Activated CD8-positive, alpha-beta memory T cell treated with anti-CD3 and anti-CD28 coated beads for 36 hours (primary cell): ENCODE measurements at regions not wholly inside any gene's neighbourhood (a gene's known extent, or its start where the extent isn't known, plus 50 kb on each side); places are given as distances from the start of the nearest gene placed in this dataset.
"Not testable (repeated sequence)": the region's sequence is repeated elsewhere in the genome, so short reads cannot be mapped to it uniquely, and the experiment has no call there.

Source experiments
- CTCF ChIA-PET: fragments of 350-600 bp; sonication (Branson Sonifier 250); formaldehyde crosslinking; loops from one replicate; lab custom pipeline; 2021; ENCODE audit warnings: antibody characterized with exemption; lab: Charles Lee
- POLR2A ChIA-PET: fragments of 350-600 bp; sonication (Branson Sonifier 250); formaldehyde crosslinking; loops from one replicate; lab custom pipeline; 2021; ENCODE audit warnings: antibody characterized with exemption; lab: Charles Lee

DNA sequence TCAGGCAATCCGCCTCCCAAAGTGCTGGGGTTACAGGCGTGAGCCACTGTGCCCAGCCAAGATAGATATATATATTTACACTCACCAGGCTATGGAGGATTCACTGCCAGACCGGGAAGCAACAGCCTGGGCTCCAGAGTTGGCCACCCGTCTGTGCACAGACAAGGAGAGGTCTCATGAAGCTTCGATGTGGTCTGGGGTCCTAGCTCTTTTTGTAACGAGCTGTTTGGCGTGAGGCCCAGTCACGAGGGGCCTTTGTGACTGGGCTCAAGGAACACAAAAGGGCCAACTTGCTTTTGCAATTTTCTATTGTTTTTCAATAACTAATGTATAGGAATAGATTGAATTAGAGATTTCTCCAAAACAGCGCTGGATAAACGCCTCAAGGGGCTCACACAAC is 77.6 kb upstream of the EIF5 start:
- CTCF ChIA-PET, result interaction anchor here (1.1 kb wide), 1 partner anchor 129 kb away, joined by 3 read pairs; no protein-coding TSS in a partner anchor
- POLR2A ChIA-PET, result no interaction called here

DNA sequence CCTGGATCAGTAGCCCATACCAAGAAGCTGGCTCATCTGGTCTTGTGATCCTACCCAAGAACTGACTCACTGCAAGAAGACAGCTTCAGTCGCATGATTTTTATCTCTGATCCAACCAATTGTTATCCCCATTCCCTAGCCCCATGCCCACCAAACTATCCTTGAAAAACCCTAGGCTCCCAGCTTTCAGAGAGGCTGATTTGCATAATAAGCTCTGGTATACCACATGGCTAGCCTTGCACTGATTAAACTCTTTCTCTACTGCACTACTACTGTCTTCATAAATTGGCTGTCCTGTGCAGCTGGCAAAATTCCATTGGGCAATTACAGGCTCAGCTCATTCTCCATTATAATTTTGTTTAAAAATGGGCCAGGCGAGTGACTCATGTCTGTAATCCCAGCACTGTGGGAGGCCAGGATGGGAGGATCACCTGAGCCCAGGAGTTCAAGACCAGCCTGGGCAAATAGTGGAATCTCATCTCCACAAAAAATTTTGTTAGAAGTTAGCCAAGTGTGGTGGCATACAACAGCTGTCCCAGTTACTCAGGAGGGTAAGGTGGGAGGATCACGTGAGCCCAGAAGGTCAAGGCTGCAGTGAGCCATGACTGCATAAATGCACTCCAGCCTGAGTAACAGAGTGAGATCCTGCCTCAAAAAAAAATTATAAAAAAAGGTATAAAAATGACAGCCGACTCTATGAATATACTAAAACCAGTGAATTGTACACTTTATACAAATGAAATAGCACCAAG is 76.7 kb upstream of the EIF5 start:
- POLR2A ChIA-PET, result no interaction called here
- CTCF ChIA-PET, result no interaction called here

GRCh38 chr14:103258211-103258610 is 75.8 kb upstream of the EIF5 start:
- CTCF ChIA-PET, result no interaction called here
- POLR2A ChIA-PET, result no interaction called here

DNA sequence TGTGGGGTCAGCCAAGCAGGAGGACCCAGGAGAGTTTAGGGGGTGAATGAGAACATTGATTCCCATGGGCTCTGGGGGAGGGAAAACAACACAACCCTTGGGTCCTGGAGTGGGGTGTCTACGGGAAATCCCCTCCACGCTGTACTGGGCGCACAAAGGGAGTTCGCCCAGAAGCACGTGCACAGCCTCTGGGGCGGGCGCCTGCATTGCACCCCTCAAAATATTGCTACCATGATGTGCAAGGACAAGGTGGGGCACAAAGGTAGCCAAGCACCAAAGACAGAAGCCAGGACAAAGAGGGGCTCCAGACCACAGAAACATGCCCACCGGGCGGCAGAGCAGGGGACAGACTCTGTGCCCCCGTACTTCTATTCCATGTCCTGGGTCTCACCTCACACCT is 74.9 kb upstream of the EIF5 start:
- ChIA-PET POLR2A (no interaction called here), CTCF (no interaction called here)

GRCh38 chr14:103259801-103260628 is 74.0 kb upstream of the EIF5 start:
- CTCF ChIA-PET, result interaction anchor here (0.6 kb wide), 1 partner anchor 921 kb away, joined by 3 read pairs; no protein-coding TSS in a partner anchor
- POLR2A ChIA-PET, result no interaction called here

DNA sequence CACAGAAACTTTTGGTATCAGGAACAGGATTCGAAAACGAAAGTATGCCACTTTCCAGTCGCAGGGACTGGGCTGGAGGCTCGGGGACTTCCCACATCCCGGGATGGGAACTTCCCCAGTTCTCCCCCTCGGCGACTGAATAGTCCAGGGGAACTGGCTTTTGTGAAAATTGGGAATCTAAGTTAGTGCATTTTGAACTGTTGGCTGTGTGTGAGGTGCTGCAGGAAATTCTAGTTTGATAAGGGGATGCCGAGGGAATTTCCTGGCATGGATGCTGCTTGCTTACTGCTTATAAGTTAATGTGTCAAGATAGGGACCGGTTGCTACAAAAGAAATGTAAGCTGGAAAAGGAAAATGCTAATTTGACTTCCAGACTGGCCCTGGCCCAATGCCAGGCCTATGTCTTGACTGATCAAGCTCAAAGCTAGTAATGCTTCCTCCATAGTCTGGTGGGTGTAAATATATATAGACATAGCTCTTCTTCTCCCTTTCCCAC is 73.4 kb upstream of the EIF5 start:
- ChIA-PET POLR2A (no interaction called here), CTCF (interaction anchor here (0.6 kb wide), 1 partner anchor 922 kb away, joined by 3 read pairs; no protein-coding TSS in a partner anchor)

- ChIA-PET CTCF (no interaction called here), POLR2A (no interaction called here)
Measured at GRCh38 chr14:103267226-103267910, 66.7 kb upstream of the EIF5 start.

DNA sequence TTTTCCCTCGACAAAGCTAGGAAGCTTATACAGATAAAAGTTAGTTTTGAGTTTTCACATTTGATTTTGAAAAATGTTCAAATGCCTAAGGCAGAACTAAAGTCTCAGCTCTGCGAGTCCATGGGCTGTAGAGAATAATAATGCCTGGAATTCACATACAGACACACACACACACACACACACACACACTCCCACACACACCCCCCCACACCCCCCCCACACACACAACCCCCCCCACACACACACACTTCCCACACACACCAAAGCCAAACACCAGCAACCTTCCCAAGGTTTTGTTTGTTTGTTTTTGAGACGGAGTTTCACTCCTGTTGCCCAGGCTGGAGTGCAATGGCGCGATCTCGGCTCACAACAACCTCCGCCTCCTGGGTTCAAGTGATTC is 62.8 kb upstream of the EIF5 start:
- ChIA-PET CTCF (no interaction called here), POLR2A (no interaction called here)

DNA sequence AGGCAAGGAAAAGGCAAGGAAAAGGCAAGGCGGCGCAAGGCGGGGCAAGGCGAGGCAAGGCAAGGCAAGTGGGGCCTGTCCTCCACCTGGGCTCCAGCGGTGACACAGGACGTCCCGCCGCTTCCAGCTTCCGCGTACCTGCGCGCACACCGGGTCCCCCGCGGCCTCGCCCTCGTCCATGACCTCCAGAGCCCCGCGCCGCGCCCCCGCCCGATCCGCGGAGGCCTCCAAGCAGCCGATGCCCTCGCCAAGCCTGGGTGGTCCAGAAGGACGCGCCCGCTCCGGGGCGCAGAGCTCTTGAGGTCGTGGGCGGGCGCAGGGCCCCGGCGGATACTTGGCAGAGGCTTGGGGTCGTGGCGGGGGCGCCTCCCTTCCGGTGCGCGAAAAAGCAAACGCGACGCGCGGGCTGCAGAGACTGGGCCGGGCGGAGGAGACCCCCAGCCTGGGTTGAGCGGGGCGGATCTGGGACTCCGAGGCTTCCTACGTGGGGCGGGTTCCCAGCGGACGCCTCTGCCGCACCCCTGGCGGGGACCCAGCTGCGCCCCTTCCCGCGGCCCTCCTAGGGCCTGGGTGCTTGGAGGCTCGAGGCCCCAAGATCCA is 60.8 kb upstream of the EIF5 start:
- POLR2A ChIA-PET, result no interaction called here
- CTCF ChIA-PET, result no interaction called here

DNA sequence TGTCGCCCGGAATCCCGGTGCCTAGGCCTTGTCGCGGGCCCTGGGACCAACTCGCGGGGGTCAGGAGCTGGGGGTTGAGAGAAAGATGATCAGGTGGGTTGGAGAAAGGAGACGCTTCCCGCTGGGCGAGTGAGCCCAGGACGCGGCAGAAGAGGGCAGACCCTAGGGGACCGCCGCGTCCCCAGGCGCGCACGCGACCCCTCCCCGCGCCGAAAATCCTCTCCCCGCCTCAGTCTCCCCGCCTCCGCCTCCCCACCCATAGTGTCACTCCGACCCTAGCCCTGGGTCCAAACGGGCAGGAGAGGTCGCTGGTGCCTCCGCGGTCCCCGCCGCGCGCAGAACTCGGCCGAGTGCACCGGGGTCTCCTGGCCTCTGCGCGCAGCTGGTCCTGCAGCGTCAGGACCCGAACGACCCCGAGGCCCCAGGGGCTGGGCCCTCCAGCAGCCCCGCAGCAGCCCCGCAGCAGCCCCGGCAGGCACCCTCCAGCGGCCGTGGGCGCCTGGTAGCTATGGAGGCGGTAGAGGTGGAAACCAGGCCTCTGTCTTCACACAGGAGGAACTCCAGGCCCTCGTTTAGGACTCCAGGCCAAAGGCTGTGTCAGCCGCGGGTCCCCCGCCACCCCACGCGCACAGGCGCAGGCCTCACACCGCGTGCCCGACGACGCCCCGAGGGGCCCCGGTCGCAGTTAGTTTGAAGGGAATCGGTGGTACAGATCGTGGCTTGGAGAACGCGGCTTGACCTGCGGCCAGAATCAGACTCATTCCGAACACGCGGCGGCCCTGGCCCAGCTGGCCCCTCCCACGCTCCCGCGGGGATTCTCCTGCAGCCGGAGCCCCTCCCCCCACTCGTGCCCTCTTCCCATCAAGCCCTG is 60.1 kb upstream of the EIF5 start:
- CTCF ChIA-PET, result no interaction called here
- POLR2A ChIA-PET, result no interaction called here

GRCh38 chr14:103275000-103275399 is 59.0 kb upstream of the EIF5 start:
- CTCF ChIA-PET, result interaction anchor here (1.7 kb wide), 1 partner anchor 16 kb away, joined by 3 read pairs; no protein-coding TSS in a partner anchor
- POLR2A ChIA-PET, result no interaction called here

GRCh38 chr14:103277931-103278330 is 56.1 kb upstream of the EIF5 start:
- POLR2A ChIA-PET, result no interaction called here
- CTCF ChIA-PET, result no interaction called here

GRCh38 chr14:103279142-103280025 is 54.7 kb upstream of the EIF5 start:
- CTCF ChIA-PET, result interaction anchor here (0.6 kb wide), 2 partner anchors 18 to 175 kb away, joined by 3 read pairs; no protein-coding TSS in a partner anchor

DNA sequence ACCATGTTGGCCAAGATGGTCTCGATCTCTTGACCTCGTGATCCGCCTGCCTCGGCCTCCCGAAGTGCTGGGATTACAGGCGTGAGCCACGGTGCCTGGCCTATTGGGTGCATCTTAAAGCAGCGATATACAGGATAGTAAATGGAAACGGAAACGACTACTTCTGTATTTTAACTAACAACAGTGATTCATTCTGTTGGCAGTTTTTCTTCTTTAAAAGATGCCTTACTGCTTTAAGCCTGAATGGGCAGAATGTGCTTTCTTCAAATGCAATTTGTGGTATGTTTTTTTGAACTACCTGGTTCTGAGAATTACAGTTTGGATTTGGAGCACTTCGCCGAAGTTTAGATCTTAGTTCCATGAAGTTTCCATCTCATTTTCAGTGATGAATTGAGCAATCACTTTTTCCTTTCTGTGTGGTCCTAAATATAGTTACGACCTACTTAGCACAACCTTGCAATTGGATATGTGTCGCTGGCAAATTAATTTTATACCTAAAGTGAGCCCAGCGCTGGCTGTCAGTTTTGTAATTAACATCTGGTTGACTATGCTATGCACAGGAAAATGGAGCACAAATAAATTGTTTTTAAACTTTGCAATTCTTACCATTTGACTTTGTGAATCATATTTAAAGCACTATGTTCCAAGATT is 53.6 kb upstream of the EIF5 start:
- ChIA-PET POLR2A (no interaction called here), CTCF (interaction anchor here (0.6 to 0.7 kb wide), 2 partner anchors 10 to 17 kb away, joined by 3 read pairs; no protein-coding TSS in a partner anchor)

More at GRCh38 chr14:103279142-103280025, 54.7 kb upstream of the EIF5 start:
- POLR2A ChIA-PET, result no interaction called here

DNA sequence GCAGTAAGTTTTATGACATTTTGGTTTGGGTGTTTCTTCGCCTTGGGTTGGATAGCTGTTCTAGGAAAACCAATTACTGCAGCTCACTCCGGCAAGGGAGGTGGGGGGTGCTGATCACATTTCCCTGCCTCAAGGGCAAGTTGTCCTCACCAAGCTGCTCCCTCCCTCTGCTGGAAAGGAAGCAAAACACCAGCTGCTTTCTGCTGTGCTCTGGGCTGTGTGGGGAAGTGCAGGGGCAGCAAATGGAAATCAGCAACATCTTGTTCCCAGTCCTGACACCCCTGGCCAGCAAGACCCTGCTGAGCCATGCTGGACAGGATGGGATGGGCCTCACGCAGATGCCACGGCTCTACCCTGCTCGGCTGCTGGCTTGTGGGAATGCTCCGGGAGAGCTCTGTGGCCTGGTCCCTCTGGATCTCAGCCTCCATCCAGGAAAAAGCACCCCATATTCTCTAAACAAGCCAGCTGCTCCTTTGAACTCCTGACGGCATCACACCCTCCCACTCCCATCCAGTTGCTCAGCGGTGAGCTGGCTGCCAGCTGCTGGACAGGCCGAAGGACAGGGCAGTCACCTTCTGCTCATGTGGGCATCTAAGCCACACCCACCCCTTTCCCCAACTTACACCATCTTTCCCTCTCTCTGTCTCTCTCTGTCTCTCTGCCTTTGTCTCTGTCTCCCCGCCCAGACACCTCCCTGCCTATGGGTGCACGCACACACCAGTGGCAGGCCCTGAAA is 52.4 kb upstream of the EIF5 start:
- CTCF ChIA-PET, result interaction anchor here (0.7 kb wide), 1 partner anchor 292 kb away, joined by 3 read pairs; no protein-coding TSS in a partner anchor
- POLR2A ChIA-PET, result no interaction called here

- POLR2A ChIA-PET, result not testable (repeated sequence)
Measured at GRCh38 chr14:103282309-103282708, 51.7 kb upstream of the EIF5 start.

More at GRCh38 chr14:103282309-103282708, 51.7 kb upstream of the EIF5 start:
- CTCF ChIA-PET, result not testable (repeated sequence)
